Thymus (tissue), 11 donors: ENCODE measurements at regions not wholly inside any gene's neighbourhood (a gene's known extent, or its start where the extent isn't known, plus 50 kb on each side); places are given as distances from the start of the nearest gene placed in this dataset.

Experiments
- DNase-seq, 9 donors: peaks; one replicate each; pipeline ENCODE4 v3.0.0-alpha.2; 2013; ENCODE audit warnings: low spot score in 9 of 9, low read depth in 6 of 9, missing footprints in 1 of 9
- H3K27ac ChIP-seq, 2 donors: one replicate each; pipeline ENCODE4 v1.5.1; 2013; ENCODE audit warnings: control low read depth in 1 of 2, low read depth in 1 of 2, low read length in 1 of 2, mild to moderate bottlenecking in 1 of 2, moderate library complexity in 1 of 2
- H3K27me3 ChIP-seq, 2 donors: one replicate each; pipeline ENCODE4 v1.5.1; 2013; ENCODE audit warnings: low read length in 1 of 2; ENCODE audit not compliant: control insufficient read depth in 2 of 2, insufficient read depth in 1 of 2
- H3K36me3 ChIP-seq, 2 donors: one replicate each; pipeline ENCODE4 v1.5.1; 2013; ENCODE audit warnings: low read length in 1 of 2, mild to moderate bottlenecking in 1 of 2, moderate library complexity in 1 of 2; ENCODE audit not compliant: control insufficient read depth in 2 of 2, insufficient read depth in 2 of 2
- H3K4me1 ChIP-seq, 2 donors: one replicate each; pipeline ENCODE4 v1.5.1; 2013; ENCODE audit warnings: low read length in 2 of 2; ENCODE audit not compliant: control insufficient read depth in 2 of 2, insufficient read depth in 2 of 2
- H3K4me3 ChIP-seq, 2 donors: one replicate each; pipeline ENCODE4 v1.5.1; 2013; ENCODE audit warnings: low read length in 2 of 2, control low read depth in 1 of 2, mild to moderate bottlenecking in 1 of 2
- H3K9me3 ChIP-seq, 2 donors: one replicate each; pipeline ENCODE4 v1.5.1; 2013; ENCODE audit warnings: low read length in 1 of 2, mild to moderate bottlenecking in 1 of 2; ENCODE audit not compliant: control insufficient read depth in 2 of 2, insufficient read depth in 1 of 2
- whole genome bisulfite sequencing: extraction: QIAGEN DNeasy Blood & Tissue Kit; methylation state at CpG from one replicate; pipeline ENCODE4 v1.1.7; 2013; 5-methylcytosine and 5-hydroxymethylcytosine counted together
- donor health status: healthy.

GRCh38 chr1:235006816-235007215 is 121.8 kb downstream of the TOMM20 start:
- no peak overlapping the region for H3K4me3 ChIP-seq
- WGBS = 90% methylated on average over 5 of the region's 5 CpGs
- H3K9me3 ChIP-seq = peaks cover 0 to 10% of the 10 kb centered on the region in 2 donors
- no peaks in the 10 kb centered on the region for H3K36me3 ChIP-seq
- no peaks in the 10 kb centered on the region for H3K27me3 ChIP-seq
- peaks cover 12 to 27% of the 10 kb centered on the region in 2 donors for H3K4me1 ChIP-seq
- H3K27ac ChIP-seq = no peak overlapping the region
- no peak for DNase-seq

- DNase-seq = no peak
- Histone ChIP-seq H3K27me3 (no peaks in the 10 kb centered on the region), H3K4me1 (peaks cover 6 to 21% of the 10 kb centered on the region in 2 donors), H3K27ac (no peak overlapping the region), H3K4me3 (no peak overlapping the region), H3K9me3 (peaks cover 0 to 10% of the 10 kb centered on the region in 2 donors), H3K36me3 (no peaks in the 10 kb centered on the region)
- WGBS = 83% methylated on average over 1 of the region's 1 CpG
Observed at GRCh38 chr1:235006132-235006721, 122.4 kb downstream of the TOMM20 start.

GRCh38 chr1:235004840-235005391 is 123.7 kb downstream of the TOMM20 start:
- H3K36me3 ChIP-seq = no peaks in the 10 kb centered on the region
- H3K9me3 ChIP-seq = peaks cover 0 to 8% of the 10 kb centered on the region in 2 donors
- 98% methylated on average over 3 of the region's 3 CpGs for WGBS
- H3K27me3 ChIP-seq = no peaks in the 10 kb centered on the region
- H3K4me1 ChIP-seq = peaks cover 0 to 11% of the 10 kb centered on the region in 2 donors
- H3K4me3 ChIP-seq = no peak overlapping the region
- H3K27ac ChIP-seq = no peak overlapping the region
- no peak for DNase-seq

GRCh38 chr1:235004276-235004675 is 124.4 kb downstream of the TOMM20 start:
- Histone ChIP-seq H3K27ac (no peak overlapping the region), H3K27me3 (no peaks in the 10 kb centered on the region), H3K4me3 (no peak overlapping the region), H3K9me3 (peaks cover 0 to 6% of the 10 kb centered on the region in 2 donors), H3K36me3 (no peaks in the 10 kb centered on the region), H3K4me1 (peaks cover 0 to 9% of the 10 kb centered on the region in 2 donors)
- 99% methylated on average over 2 of the region's 2 CpGs for WGBS
- no peak for DNase-seq

GRCh38 chr1:235002706-235003300 is 125.8 kb downstream of the TOMM20 start:
- Histone ChIP-seq H3K9me3 (peaks cover 0 to 5% of the 10 kb centered on the region in 2 donors), H3K36me3 (no peaks in the 10 kb centered on the region), H3K27ac (no peak overlapping the region), H3K4me1 (peaks cover 0 to 19% of the 10 kb centered on the region in 2 donors), H3K27me3 (no peaks in the 10 kb centered on the region), H3K4me3 (no peak overlapping the region)
- no peak for DNase-seq
- 97% methylated on average over 10 of the region's 10 CpGs for WGBS

GRCh38 chr1:234999513-234999940 is 129.1 kb downstream of the TOMM20 start:
- WGBS = 99% methylated on average over 10 of the region's 10 CpGs
- no peak overlapping the region for H3K4me3 ChIP-seq
- DNase-seq = no peak
- H3K36me3 ChIP-seq = no peaks in the 10 kb centered on the region
- peaks cover 0 to 3% of the 10 kb centered on the region in 2 donors for H3K9me3 ChIP-seq
- peak overlapping the region in 1 of 2 donors; percentile 31 for H3K27ac ChIP-seq
- peaks cover 0 to 24% of the 10 kb centered on the region in 2 donors for H3K4me1 ChIP-seq
- no peaks in the 10 kb centered on the region for H3K27me3 ChIP-seq

- Histone ChIP-seq H3K27me3 (no peaks in the 10 kb centered on the region), H3K4me1 (peaks cover 0 to 25% of the 10 kb centered on the region in 2 donors), H3K36me3 (no peaks in the 10 kb centered on the region), H3K4me3 (no peak overlapping the region), H3K9me3 (peaks cover 0 to 3% of the 10 kb centered on the region in 2 donors), H3K27ac (peak overlapping the region; percentile 48 to 84)
- no peak for DNase-seq
- 95% methylated on average over 17 of the region's 17 CpGs for WGBS
Observed at GRCh38 chr1:234997896-234998741, 130.5 kb downstream of the TOMM20 start.

GRCh38 chr1:234997201-234997895 is 131.3 kb downstream of the TOMM20 start:
- Histone ChIP-seq H3K27ac (peak overlapping the region; percentile 48 to 84), H3K27me3 (no peaks in the 10 kb centered on the region), H3K4me3 (no peak overlapping the region), H3K4me1 (peaks cover 0 to 25% of the 10 kb centered on the region in 2 donors), H3K36me3 (no peaks in the 10 kb centered on the region), H3K9me3 (peaks cover 0 to 3% of the 10 kb centered on the region in 2 donors)
- 91% methylated on average over 16 of the region's 16 CpGs for WGBS
- no peak for DNase-seq
